HEK293 (cell line): ENCODE measurements at regions not wholly inside any gene's neighbourhood (a gene's known extent, or its start where the extent isn't known, plus 50 kb on each side); places are given as distances from the start of the nearest gene placed in this dataset.

Source experiments
- CTCF ChIA-PET: fragments of 350-600 bp; formaldehyde crosslinking; extraction: SDS; loops from one replicate; lab custom pipeline; 2021; ENCODE audit warnings: antibody characterized with exemption; lab: Yijun Ruan, JAX
- POLR2A ChIA-PET: fragments of 300-600 bp; formaldehyde crosslinking; extraction: SDS; loops from one replicate; lab custom pipeline; 2020; ENCODE audit warnings: antibody characterized with exemption, inconsistent platforms; lab: Yijun Ruan, JAX
- H3K27ac ChIP-seq: fragments of 200-500 bp; sonication (Bioruptor generic); 2 replicates; pipeline ENCODE4 v1.5.1; 2014; ENCODE audit warnings: low read depth, low read length, control low read depth, inconsistent platforms; ENCODE audit errors: extremely low read depth
- H3K36me3 ChIP-seq, 2 experiments: fragments of 200-500 bp in 1 of 2; sonication (Bioruptor generic) in 1 of 2; 1 replicate in 1 of 2; 2 replicates in 1 of 2; pipeline ENCODE4 v1.5.1; 2014 to 2017; ENCODE audit warnings: inconsistent platforms in 2 of 2, low read length in 2 of 2; ENCODE audit not compliant: control insufficient read depth in 2 of 2, insufficient read depth in 1 of 2
- H3K4me1 ChIP-seq: fragments of 200-500 bp; sonication (Bioruptor generic); 2 replicates; pipeline ENCODE4 v1.5.1; 2014; ENCODE audit warnings: mild to moderate bottlenecking, low read length, inconsistent platforms; ENCODE audit not compliant: control insufficient read depth, insufficient read depth
- H3K4me3 ChIP-seq: 2 replicates; pipeline ENCODE4 v1.5.1; 2011; ENCODE audit warnings: low read depth, mild to moderate bottlenecking, control low read depth, low read length, moderate library complexity
- H3K9me3 ChIP-seq: fragments of 200-500 bp; sonication (Bioruptor generic); 2 replicates; pipeline ENCODE4 v1.5.1; 2014; ENCODE audit warnings: low read depth, low read length, inconsistent platforms; ENCODE audit not compliant: control insufficient read depth, insufficient read depth
- GLI4 ChIP-seq: fragments of 450-650 bp; formaldehyde crosslinking; IDR thresholded peaks from 2 replicates; pipeline ENCODE4 v1.5.1; 2016; ENCODE audit warnings: missing biosample characterization, missing genetic modification characterization
- KLF1 ChIP-seq: fragments of 450-650 bp; formaldehyde crosslinking; IDR thresholded peaks from 2 replicates; pipeline ENCODE4 v1.5.1; 2016; ENCODE audit warnings: missing biosample characterization, missing genetic modification characterization
- SETDB1 ChIP-seq: IDR thresholded peaks from one replicate; pipeline ENCODE4 v1.6.1; 2017; ENCODE audit warnings: mild to moderate bottlenecking, low read length, moderate library complexity, mixed read lengths; ENCODE audit not compliant: insufficient read length
- ZBTB1 ChIP-seq: fragments of 450-650 bp; formaldehyde crosslinking; IDR thresholded peaks from 2 replicates; pipeline ENCODE4 v1.5.1; 2016; ENCODE audit warnings: missing biosample characterization, missing genetic modification characterization
- ZFP3 ChIP-seq: fragments of 450-650 bp; formaldehyde crosslinking; IDR thresholded peaks from 2 replicates; pipeline ENCODE4 v1.5.1; 2016; ENCODE audit warnings: low read depth, missing biosample characterization, missing genetic modification characterization
- ZNF10 ChIP-seq: fragments of 450-650 bp; formaldehyde crosslinking; IDR thresholded peaks from 2 replicates; pipeline ENCODE4 v1.5.1; 2017; ENCODE audit warnings: missing biosample characterization, missing genetic modification characterization
- ZNF138 ChIP-seq: fragments of 450-650 bp; formaldehyde crosslinking; IDR thresholded peaks from 2 replicates; pipeline ENCODE4 v1.5.1; 2016; ENCODE audit warnings: missing biosample characterization, missing genetic modification characterization, borderline replicate concordance
- ZNF16 ChIP-seq: fragments of 450-650 bp; formaldehyde crosslinking; IDR thresholded peaks from 2 replicates; pipeline ENCODE4 v1.5.1; 2016; ENCODE audit warnings: low read depth, missing biosample characterization, missing genetic modification characterization
- ZNF175 ChIP-seq: fragments of 450-650 bp; formaldehyde crosslinking; IDR thresholded peaks from 2 replicates; pipeline ENCODE4 v1.5.1; 2016; ENCODE audit warnings: missing biosample characterization, missing genetic modification characterization
- ZNF2 ChIP-seq: fragments of 450-650 bp; formaldehyde crosslinking; IDR thresholded peaks from 2 replicates; pipeline ENCODE4 v1.5.1; 2016; ENCODE audit warnings: missing biosample characterization, missing genetic modification characterization
- ZNF24 ChIP-seq: fragments of 450-650 bp; formaldehyde crosslinking; IDR thresholded peaks from 2 replicates; pipeline ENCODE4 v1.5.1; 2016; ENCODE audit warnings: missing biosample characterization, missing genetic modification characterization
- ZNF266 ChIP-seq: fragments of 450-650 bp; formaldehyde crosslinking; IDR thresholded peaks from 2 replicates; pipeline ENCODE4 v1.5.1; 2016; ENCODE audit warnings: missing biosample characterization, missing genetic modification characterization, low read depth
- ZNF311 ChIP-seq: fragments of 450-650 bp; formaldehyde crosslinking; IDR thresholded peaks from 2 replicates; pipeline ENCODE4 v1.5.1; 2017; ENCODE audit warnings: missing biosample characterization, missing genetic modification characterization, borderline replicate concordance
- ZNF324 ChIP-seq: fragments of 450-650 bp; formaldehyde crosslinking; IDR thresholded peaks from 2 replicates; pipeline ENCODE4 v1.5.1; 2016; ENCODE audit warnings: missing biosample characterization, missing genetic modification characterization
- ZNF350 ChIP-seq: fragments of 450-650 bp; formaldehyde crosslinking; IDR thresholded peaks from 2 replicates; pipeline ENCODE4 v1.5.0; 2017; ENCODE audit warnings: missing biosample characterization, mild to moderate bottlenecking, missing genetic modification characterization
- ZNF366 ChIP-seq: fragments of 450-650 bp; formaldehyde crosslinking; conservative IDR thresholded peaks from 2 replicates; pipeline ENCODE4 v1.5.1; 2016; ENCODE audit warnings: missing biosample characterization, missing genetic modification characterization
- ZNF555 ChIP-seq: fragments of 450-650 bp; formaldehyde crosslinking; conservative IDR thresholded peaks from 2 replicates; pipeline ENCODE4 v1.5.1; 2017; ENCODE audit warnings: missing biosample characterization, mild to moderate bottlenecking, missing genetic modification characterization, inconsistent platforms
- ZNF571 ChIP-seq: fragments of 450-650 bp; formaldehyde crosslinking; IDR thresholded peaks from 2 replicates; pipeline ENCODE4 v1.5.0; 2017; ENCODE audit warnings: missing biosample characterization, missing genetic modification characterization
- ZNF610 ChIP-seq: fragments of 450-650 bp; formaldehyde crosslinking; IDR thresholded peaks from 2 replicates; pipeline ENCODE4 v1.5.1; 2016; ENCODE audit warnings: missing biosample characterization, missing genetic modification characterization, borderline replicate concordance
- ZNF624 ChIP-seq: fragments of 450-650 bp; formaldehyde crosslinking; IDR thresholded peaks from 2 replicates; pipeline ENCODE4 v1.5.1; 2017; ENCODE audit warnings: missing biosample characterization, missing genetic modification characterization
- ZNF664 ChIP-seq: fragments of 450-650 bp; formaldehyde crosslinking; IDR thresholded peaks from 2 replicates; pipeline ENCODE4 v1.5.1; 2016; ENCODE audit warnings: missing biosample characterization, missing genetic modification characterization
- ZNF670 ChIP-seq: fragments of 450-650 bp; formaldehyde crosslinking; IDR thresholded peaks from 2 replicates; pipeline ENCODE4 v1.5.1; 2016; ENCODE audit warnings: missing biosample characterization, missing genetic modification characterization, low read depth
- ZNF707 ChIP-seq: fragments of 450-650 bp; formaldehyde crosslinking; IDR thresholded peaks from 2 replicates; pipeline ENCODE4 v1.5.1; 2016; ENCODE audit warnings: missing biosample characterization, missing genetic modification characterization
- ZSCAN30 ChIP-seq: fragments of 450-650 bp; IDR thresholded peaks from 2 replicates; pipeline ENCODE4 v1.5.1; 2018; ENCODE audit warnings: missing biosample characterization, mild to moderate bottlenecking, missing genetic modification characterization, moderate library complexity
- TF ChIP-seq, protein P1 (sequence below): fragments of 450-650 bp; formaldehyde crosslinking; conservative IDR thresholded peaks from 2 replicates; pipeline ENCODE4 v1.5.1; 2016; ENCODE audit warnings: low read depth, missing biosample characterization, missing genetic modification characterization
- TF ChIP-seq, protein P2 (sequence below): fragments of 450-650 bp; formaldehyde crosslinking; IDR thresholded peaks from 2 replicates; pipeline ENCODE4 v1.5.1; 2016; ENCODE audit warnings: missing biosample characterization, missing genetic modification characterization
- TF ChIP-seq, protein P3 (sequence below): fragments of 450-650 bp; formaldehyde crosslinking; optimal IDR thresholded peaks from 2 replicates; pipeline ENCODE3; 2016; ENCODE audit warnings: missing biosample characterization, mild to moderate bottlenecking, missing genetic modification characterization

DNA sequence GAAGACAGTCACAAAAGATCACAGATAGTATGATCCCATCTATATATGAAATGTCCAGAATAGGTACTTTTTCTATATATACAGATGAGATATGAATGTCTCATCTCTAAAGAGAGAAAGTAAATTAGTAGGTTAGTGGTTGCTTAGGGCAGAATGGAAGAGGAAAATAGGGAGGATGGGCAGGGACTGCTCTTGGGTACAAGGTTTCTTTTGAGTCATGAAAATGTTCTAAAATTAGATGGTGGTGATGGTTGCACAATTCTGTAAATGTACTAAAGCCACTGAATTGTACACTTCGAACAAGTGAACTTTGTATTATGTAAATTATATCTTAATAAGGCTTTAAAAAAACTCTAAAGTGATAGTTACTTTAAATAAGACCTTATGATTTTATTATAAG, 59.6 kb upstream of the GRAMD2B start:
- no peaks in the 10 kb centered on the region for H3K9me3 ChIP-seq
- H3K27ac ChIP-seq = no peak overlapping the region
- ChIA-PET POLR2A (no interaction called here), CTCF (interaction anchor here (0.5 to 1.2 kb wide), 3 partner anchors 10 to 230 kb away, joined by 3 read pairs; no protein-coding TSS in a partner anchor)
- no peak for TF ChIP-seq ZNF266 (tag by site-specific recombination)
- no peak for TF ChIP-seq ZNF350
- TF ChIP-seq ZBTB1 (tag by site-specific recombination) = no peak
- no peak for TF ChIP-seq ZNF138 (tag by site-specific recombination)
- no peak for TF ChIP-seq KLF1
- TF ChIP-seq ZNF366 = no peak
- TF ChIP-seq, protein P1, sequence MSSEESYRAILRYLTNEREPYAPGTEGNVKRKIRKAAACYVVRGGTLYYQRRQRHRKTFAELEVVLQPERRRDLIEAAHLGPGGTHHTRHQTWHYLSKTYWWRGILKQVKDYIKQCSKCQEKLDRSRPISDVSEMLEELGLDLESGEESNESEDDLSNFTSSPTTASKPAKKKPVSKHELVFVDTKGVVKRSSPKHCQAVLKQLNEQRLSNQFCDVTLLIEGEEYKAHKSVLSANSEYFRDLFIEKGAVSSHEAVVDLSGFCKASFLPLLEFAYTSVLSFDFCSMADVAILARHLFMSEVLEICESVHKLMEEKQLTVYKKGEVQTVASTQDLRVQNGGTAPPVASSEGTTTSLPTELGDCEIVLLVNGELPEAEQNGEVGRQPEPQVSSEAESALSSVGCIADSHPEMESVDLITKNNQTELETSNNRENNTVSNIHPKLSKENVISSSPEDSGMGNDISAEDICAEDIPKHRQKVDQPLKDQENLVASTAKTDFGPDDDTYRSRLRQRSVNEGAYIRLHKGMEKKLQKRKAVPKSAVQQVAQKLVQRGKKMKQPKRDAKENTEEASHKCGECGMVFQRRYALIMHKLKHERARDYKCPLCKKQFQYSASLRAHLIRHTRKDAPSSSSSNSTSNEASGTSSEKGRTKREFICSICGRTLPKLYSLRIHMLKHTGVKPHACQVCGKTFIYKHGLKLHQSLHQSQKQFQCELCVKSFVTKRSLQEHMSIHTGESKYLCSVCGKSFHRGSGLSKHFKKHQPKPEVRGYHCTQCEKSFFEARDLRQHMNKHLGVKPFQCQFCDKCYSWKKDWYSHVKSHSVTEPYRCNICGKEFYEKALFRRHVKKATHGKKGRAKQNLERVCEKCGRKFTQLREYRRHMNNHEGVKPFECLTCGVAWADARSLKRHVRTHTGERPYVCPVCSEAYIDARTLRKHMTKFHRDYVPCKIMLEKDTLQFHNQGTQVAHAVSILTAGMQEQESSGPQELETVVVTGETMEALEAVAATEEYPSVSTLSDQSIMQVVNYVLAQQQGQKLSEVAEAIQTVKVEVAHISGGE = no peak
- no peak for TF ChIP-seq ZNF24
- no peak overlapping the region for H3K4me3 ChIP-seq
- H3K36me3 ChIP-seq = no peaks in the 10 kb centered on the region
- H3K4me1 ChIP-seq = no peaks in the 10 kb centered on the region

DNA sequence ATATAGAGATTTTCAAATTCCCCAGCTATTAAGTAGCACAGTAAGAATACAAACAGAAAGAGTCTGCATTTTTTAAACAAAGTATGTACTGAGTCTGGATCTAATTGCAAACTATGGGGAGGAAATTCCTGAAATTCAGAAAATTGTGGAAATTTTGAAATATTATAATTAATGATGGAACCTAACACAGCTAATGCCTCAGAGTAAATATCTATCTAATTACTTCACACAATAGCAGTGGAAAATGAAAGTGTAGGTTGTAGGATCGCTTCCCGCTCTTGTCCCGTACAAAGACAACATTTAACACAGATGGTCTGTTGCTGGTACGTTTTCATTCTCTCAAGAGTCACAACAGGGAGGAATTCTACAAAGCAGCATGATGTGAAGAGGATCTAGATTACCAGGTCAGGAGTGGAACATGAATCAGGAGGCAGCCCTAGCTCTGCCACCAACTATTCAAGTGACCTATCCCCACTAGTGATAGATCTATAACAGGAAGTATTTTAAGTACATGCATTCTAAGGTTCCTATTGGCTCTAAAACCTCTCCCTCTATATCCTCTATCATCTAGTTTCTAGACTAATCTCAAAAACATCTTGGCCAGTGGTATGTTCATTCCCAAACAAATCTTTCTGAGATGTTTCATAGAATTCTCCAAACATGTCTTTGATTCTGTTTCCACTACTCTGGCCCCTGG, 58.9 kb upstream of the GRAMD2B start:
- Histone ChIP-seq H3K4me1 (no peaks in the 10 kb centered on the region), H3K27ac (no peak overlapping the region), H3K4me3 (no peak overlapping the region), H3K36me3 (no peaks in the 10 kb centered on the region), H3K9me3 (no peaks in the 10 kb centered on the region)
- ChIA-PET CTCF (interaction anchor here (0.5 to 1.2 kb wide), 3 partner anchors 11 to 230 kb away, joined by 3 read pairs; no protein-coding TSS in a partner anchor), POLR2A (no interaction called here)
- TF ChIP-seq, protein P2, sequence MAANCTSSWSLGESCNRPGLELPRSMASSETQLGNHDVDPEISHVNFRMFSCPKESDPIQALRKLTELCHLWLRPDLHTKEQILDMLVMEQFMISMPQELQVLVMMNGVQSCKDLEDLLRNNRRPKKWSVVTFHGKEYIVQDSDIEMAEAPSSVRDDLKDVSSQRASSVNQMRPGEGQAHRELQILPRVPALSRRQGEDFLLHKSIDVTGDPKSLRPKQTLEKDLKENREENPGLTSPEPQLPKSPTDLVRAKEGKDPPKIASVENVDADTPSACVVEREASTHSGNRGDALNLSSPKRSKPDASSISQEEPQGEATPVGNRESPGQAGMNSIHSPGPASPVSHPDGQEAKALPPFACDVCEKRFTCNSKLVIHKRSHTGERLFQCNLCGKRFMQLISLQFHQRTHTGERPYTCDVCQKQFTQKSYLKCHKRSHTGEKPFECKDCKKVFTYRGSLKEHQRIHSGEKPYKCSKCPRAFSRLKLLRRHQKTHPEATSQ (tag by site-specific recombination) = no peak
- no peak for TF ChIP-seq ZNF2 (tag by site-specific recombination)

DNA sequence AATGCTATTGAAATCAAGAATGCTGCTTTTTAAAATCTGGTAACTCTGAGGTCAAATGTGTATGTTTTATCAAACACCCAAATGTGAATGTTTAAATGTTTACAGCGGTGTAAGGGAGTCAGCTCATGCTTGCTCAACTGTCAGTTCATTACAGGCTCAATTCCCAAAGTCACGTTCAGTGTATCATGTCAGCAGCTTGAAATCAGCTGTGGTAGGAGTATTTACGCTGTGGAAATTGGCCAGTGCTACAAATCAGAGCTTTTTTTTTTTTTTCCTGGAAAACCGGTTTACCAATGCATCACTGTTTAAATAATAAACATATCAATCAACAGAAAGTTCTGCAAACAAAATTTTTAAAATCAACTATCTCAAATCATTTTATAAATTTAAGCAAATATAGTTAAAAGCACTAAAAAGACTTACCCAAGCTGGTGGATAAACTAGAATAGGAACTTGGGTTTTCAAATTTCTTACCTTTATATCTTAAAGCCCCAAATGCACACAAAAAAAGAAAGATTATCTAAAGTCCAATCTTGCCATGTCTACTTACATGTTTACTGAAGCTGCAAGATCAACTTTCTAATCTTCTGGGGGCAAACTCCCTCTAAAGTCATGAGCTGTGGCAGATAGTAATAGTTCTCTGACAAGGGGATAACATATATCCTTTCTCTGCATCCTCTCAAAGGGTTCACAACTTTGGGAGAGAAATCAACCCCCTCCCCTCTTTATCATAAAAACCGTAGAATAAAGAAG, 57.6 kb upstream of the GRAMD2B start:
- H3K9me3 ChIP-seq = no peaks in the 10 kb centered on the region
- no peaks in the 10 kb centered on the region for H3K4me1 ChIP-seq
- ChIA-PET POLR2A (no interaction called here), CTCF (interaction anchor here (0.9 kb wide), 2 partner anchors 134 to 173 kb away, joined by 3 to 4 read pairs; no protein-coding TSS in a partner anchor)
- H3K36me3 ChIP-seq = no peaks in the 10 kb centered on the region
- H3K27ac ChIP-seq = no peak overlapping the region
- H3K4me3 ChIP-seq = no peak overlapping the region
- no peak for TF ChIP-seq ZSCAN30 (tag by site-specific recombination)
- TF ChIP-seq, protein P3, sequence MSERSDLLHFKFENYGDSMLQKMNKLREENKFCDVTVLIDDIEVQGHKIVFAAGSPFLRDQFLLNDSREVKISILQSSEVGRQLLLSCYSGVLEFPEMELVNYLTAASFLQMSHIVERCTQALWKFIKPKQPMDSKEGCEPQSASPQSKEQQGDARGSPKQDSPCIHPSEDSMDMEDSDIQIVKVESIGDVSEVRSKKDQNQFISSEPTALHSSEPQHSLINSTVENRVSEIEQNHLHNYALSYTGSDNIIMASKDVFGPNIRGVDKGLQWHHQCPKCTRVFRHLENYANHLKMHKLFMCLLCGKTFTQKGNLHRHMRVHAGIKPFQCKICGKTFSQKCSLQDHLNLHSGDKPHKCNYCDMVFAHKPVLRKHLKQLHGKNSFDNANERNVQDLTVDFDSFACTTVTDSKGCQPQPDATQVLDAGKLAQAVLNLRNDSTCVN (tag by site-specific recombination) = no peak
- no peak for TF ChIP-seq ZNF324
- TF ChIP-seq ZNF624 (tag by site-specific recombination) = no peak
- no peak for TF ChIP-seq GLI4 (tag by site-specific recombination)
- no peak for TF ChIP-seq ZNF664 (tag by site-specific recombination)
- TF ChIP-seq ZNF610 (tag by site-specific recombination) = no peak
- TF ChIP-seq ZNF175 (tag by site-specific recombination) = no peak
- no peak for TF ChIP-seq SETDB1
- TF ChIP-seq ZNF571 (tag by site-specific recombination) = no peak
- TF ChIP-seq ZFP3 = no peak
- no peak for TF ChIP-seq ZNF670 (tag by site-specific recombination)
- no peak for TF ChIP-seq ZNF10 (tag by site-specific recombination)
- no peak for TF ChIP-seq ZNF555 (tag by site-specific recombination)
- no peak for TF ChIP-seq ZNF16
- TF ChIP-seq ZNF707 (tag by site-specific recombination) = no peak
- no peak for TF ChIP-seq ZNF311 (tag by site-specific recombination)
